22Rv1 (cell line): ENCODE measurements at regions not wholly inside any gene's neighbourhood (a gene's known extent, or its start where the extent isn't known, plus 50 kb on each side); places are given as distances from the start of the nearest gene placed in this dataset.
"Not testable (repeated sequence)": the region's sequence is repeated elsewhere in the genome, so short reads cannot be mapped to it uniquely, and the experiment has no call there.

Experiments used
- H3K27ac ChIP-seq: fragments of 450-650 bp; 2 replicates; pipeline ENCODE4 v1.5.1; 2017
- ZFX ChIP-seq: fragments of 450-650 bp; IDR thresholded peaks from 2 replicates; pipeline ENCODE4 v1.6.1; 2017; ENCODE audit warnings: antibody characterized with exemption, borderline replicate concordance
- TF ChIP-seq, protein P1 (sequence below): fragments of 450-650 bp; IDR thresholded peaks from 2 replicates; pipeline ENCODE4 v1.5.1; 2017; ENCODE audit warnings: mild to moderate bottlenecking

DNA sequence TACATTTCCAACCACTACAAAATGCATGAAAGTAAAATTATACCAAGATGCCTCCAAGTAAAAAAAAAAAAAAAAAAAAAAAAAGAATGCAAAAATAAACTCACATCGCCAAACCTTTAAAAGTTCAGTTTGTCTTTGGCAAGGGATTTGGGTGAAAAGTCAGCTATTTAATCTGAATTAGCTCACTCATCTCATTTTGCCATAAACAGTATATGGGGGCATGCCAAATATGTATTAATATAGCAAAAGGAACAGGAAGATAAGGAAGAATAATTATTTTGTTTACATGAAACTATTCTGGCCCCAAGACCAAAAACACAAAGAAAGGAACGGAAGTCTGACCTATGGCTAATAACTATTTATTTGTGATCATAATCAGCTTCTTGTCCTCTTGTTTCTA, 114.7 kb upstream of the SLC6A14 start:
- TF ChIP-seq, protein P1, sequence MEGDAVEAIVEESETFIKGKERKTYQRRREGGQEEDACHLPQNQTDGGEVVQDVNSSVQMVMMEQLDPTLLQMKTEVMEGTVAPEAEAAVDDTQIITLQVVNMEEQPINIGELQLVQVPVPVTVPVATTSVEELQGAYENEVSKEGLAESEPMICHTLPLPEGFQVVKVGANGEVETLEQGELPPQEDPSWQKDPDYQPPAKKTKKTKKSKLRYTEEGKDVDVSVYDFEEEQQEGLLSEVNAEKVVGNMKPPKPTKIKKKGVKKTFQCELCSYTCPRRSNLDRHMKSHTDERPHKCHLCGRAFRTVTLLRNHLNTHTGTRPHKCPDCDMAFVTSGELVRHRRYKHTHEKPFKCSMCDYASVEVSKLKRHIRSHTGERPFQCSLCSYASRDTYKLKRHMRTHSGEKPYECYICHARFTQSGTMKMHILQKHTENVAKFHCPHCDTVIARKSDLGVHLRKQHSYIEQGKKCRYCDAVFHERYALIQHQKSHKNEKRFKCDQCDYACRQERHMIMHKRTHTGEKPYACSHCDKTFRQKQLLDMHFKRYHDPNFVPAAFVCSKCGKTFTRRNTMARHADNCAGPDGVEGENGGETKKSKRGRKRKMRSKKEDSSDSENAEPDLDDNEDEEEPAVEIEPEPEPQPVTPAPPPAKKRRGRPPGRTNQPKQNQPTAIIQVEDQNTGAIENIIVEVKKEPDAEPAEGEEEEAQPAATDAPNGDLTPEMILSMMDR = no peak
- TF ChIP-seq ZFX = no peak
- H3K27ac ChIP-seq = no peak overlapping the region

DNA sequence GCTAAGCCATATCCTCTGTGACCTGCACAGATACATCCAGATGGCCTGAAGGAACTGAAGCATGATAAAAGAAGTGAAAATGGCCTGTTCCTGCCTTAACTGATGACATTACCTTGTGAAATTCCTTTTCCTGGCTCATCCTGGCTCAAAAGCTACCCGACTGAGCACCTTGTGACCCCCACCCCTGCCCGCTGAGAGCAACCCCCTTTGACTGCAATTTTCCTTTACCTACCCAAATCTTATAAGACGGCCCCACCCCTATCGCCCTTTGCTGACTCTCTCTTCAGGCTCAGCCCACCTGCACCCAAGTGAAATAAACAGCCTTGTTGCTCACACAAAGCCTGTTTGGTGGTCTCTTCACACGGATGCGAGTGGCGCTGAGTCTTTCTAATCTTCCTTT, 104.4 kb upstream of the SLC6A14 start:
- H3K27ac ChIP-seq = not testable (repeated sequence)

DNA sequence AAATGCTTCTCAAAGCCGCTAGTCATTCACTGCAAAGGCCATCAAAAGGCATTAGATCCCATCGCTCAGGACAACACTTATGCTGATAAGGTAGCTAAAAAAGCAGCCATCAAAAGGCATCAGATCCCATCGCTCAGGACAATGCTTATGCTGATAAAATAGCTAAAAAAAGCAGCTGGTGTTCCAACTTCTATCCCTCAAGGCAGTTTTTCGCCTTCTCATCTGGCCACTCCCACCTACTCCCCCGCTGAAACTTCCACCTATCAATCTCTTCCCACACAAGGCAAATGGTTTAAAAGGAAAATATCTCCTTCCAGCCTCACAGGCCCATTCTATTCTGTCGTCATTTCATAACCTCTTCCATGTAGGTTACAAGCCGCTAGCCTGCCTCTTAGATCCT, 101.6 kb upstream of the SLC6A14 start:
- H3K27ac ChIP-seq = not testable (repeated sequence)

DNA sequence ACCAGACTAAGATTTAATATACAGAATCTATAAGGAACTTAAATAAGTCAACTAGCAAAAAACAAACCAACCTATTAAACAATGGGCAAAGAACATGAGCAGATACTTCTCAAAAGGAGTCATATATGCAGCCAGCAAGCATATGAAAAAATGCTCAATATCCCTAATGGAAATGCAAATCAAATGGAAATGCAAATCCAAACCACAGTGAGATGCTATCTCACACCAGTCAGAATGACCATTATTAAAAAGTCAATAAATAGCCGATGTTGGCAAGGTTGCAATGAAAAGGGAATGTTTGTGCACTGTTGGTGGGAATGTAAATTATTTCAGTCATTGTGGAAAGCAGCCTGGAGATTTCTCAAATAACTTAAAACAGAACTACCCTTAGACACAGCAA, 97.0 kb upstream of the SLC6A14 start:
- TF ChIP-seq ZFX = no peak
- TF ChIP-seq, protein P1 = no peak

DNA sequence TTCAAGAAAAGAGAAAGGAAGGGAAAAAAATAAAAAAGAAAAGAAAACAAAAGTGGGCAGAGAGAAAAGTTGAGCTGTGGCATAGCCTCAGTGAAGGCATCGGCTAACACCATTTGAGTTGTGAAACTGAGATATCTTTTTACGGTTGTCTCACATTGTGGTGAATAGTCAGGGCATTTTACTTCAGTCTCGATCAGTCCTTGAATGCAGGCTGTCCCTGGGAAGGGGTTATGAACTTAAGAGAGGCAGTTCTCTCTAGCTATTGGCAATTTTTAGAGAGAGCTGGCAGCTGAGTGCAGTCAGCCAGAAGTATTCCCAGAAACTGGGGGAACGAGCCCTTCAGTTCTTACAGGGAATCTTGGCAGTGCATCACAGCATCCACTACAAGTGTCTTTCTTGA, 93.5 kb upstream of the SLC6A14 start:
- TF ChIP-seq, protein P1 = no peak
- TF ChIP-seq ZFX = no peak
- no peak overlapping the region for H3K27ac ChIP-seq

More for the DNA sequence above, 97.0 kb upstream of the SLC6A14 start:
- H3K27ac ChIP-seq = no peak overlapping the region

DNA sequence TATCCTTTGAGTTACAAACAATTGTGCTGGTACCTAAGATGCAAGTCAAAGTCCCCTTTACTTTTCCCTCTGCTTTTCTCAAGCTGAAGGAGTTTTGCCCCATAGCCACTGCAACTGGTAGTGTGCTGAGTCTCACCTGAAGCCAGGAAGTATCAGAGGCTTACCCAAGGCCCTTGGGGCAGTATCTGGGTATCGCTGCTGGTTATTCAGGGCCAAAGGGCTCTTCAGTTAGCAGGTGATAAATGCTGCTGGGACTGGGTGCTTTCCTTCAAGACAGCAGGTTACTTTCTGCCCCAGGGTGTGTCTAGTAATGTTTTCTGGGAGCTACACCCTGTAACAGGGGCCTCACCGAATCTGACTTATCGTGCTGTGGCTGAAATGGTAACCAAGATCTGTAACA, 90.4 kb upstream of the SLC6A14 start:
- TF ChIP-seq, protein P1 = no peak
- no peak for TF ChIP-seq ZFX
- no peak overlapping the region for H3K27ac ChIP-seq

DNA sequence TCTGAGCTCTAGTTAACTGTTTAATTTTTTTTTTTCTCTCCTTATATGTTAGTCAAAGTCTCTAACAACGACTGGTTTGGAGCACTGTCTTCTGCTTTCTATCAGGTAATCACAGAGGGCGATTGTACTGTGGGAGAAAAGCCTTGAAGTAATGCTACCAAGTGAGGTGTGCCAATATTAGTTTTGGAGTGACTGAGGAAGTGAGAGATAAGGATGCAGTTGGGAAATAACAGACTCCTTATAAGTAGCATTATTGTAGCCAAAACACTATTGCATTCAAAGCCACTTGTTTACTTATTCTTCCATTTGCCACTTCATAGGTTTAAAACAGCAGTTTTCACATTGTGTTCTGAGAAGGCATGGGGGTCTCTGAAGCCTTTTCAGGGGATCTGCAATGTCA, 79.1 kb upstream of the SLC6A14 start:
- no peak overlapping the region for H3K27ac ChIP-seq
- TF ChIP-seq, protein P1 = no peak
- TF ChIP-seq ZFX = no peak

DNA sequence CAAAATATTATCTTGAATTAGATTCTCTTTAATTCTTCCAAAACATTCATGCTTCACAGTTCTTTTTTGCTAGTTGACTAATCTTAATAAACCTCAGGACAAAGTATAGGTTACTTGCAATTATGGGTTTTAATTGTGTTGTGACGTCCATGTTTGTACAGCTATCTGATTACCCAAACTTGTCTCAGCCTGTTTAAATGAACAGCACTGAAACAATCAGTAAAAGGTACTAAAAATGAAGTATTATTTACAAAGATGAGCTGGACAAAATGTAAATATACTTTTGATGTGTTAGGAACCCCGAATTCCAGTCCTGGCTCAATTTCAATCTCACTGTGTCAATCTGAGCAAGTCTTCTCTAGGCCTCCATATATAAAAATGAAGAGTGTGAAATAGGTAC, 57.4 kb upstream of the SLC6A14 start:
- H3K27ac ChIP-seq = no peak overlapping the region
- TF ChIP-seq, protein P1 = no peak
- TF ChIP-seq ZFX = no peak
